ENCODE measurements at regions not wholly inside any gene's neighbourhood (a gene's known extent, or its start where the extent isn't known, plus 50 kb on each side); places are given as distances from the start of the nearest gene placed in this dataset.

DNA sequence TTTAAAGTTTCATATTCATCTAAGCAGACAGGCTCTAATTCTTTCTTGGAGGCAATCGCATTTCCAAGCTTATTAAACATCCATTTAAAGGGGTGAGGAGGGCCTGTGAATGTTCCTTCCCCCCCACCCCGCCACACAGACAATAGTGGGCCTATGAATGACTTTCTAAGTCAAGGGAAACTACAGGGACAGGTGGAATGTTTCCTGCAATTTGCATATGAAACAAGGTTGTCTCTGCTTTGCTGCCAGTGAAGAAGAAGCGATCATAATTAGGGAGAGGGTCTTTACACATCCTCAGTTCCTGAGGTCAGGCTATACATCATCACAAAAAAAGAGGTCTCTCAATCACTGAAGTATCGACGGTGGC, 127.9 kb upstream of the OPCML start:
- 71% methylated on average over 5 of the region's 5 CpGs for WGBS
- Histone ChIP-seq H3K36me3 (no peaks in the 10 kb centered on the region), H3K27me3 (peaks cover 0 to 36% (median 0%) of the 10 kb centered on the region in 4 donors), H3K9me3 (peaks cover 0 to 12% (median 8%) of the 10 kb centered on the region in 4 donors), H3K4me1 (no peaks in the 10 kb centered on the region), H3K27ac (replicated peaks in 1 of 4) (no peak overlapping the region), H3K4me3 (no peak overlapping the region)
- TF ChIP-seq, protein P1, sequence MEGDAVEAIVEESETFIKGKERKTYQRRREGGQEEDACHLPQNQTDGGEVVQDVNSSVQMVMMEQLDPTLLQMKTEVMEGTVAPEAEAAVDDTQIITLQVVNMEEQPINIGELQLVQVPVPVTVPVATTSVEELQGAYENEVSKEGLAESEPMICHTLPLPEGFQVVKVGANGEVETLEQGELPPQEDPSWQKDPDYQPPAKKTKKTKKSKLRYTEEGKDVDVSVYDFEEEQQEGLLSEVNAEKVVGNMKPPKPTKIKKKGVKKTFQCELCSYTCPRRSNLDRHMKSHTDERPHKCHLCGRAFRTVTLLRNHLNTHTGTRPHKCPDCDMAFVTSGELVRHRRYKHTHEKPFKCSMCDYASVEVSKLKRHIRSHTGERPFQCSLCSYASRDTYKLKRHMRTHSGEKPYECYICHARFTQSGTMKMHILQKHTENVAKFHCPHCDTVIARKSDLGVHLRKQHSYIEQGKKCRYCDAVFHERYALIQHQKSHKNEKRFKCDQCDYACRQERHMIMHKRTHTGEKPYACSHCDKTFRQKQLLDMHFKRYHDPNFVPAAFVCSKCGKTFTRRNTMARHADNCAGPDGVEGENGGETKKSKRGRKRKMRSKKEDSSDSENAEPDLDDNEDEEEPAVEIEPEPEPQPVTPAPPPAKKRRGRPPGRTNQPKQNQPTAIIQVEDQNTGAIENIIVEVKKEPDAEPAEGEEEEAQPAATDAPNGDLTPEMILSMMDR (IDR thresholded peaks at IDR 0.05): no peak
- no peak for TF ChIP-seq POLR2AphosphoS5 (IDR thresholded peaks at IDR 0.05)
- intact Hi-C loops (cut with DNase I): no loop called here
- no peak for DNase-seq (ENCODE audit: extremely low spot score)

DNA sequence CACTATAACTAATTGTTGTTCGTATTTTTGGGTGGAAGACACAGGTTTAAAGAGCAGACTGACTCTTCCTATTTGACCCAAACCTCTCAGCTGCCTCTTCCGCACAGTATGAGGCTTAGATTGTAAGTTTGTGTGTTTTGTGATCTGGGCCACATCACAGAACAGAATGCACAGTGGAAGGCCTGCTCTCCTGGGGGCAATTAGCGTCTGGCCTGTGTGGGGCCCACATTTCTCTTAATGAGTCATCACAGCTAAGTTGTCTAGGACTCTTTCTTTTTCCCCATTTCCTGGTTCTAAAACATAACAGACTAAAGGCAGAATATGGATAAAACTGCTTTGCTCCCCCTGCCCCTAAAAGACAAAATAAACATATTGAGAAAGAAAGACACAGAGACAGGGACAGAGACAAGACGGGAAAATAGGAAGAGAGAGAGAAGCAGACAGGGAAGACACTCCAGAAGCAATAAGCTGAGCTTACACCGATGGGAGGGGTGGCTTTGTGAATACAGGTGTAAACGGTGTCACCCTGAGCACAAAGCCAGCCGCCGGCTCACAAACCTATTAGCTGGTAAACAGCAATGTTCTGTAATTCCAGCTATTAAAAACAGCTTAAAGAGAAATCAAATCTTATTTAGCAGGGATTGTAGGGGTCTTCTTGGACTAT, 127.4 kb upstream of the OPCML start:
- no peak for DNase-seq (ENCODE audit: extremely low spot score)
- H3K27me3 ChIP-seq: peaks cover 0 to 42% (median under 1%) of the 10 kb centered on the region in 4 donors
- whole genome bisulfite sequencing: 61% methylated on average over 8 of the region's 8 CpGs
- H3K36me3 ChIP-seq: no peaks in the 10 kb centered on the region
- H3K27ac ChIP-seq (replicated peaks in 1 of 4): no peak overlapping the region
- no peaks in the 10 kb centered on the region for H3K4me1 ChIP-seq
- no peak overlapping the region for H3K4me3 ChIP-seq
- intact Hi-C loops (cut with DNase I): no loop called here
- no peak for TF ChIP-seq POLR2A (IDR thresholded peaks at IDR 0.05; ENCODE audit: low read depth)
- TF ChIP-seq, protein P1 (IDR thresholded peaks at IDR 0.05): no peak
- TF ChIP-seq POLR2AphosphoS5 (IDR thresholded peaks at IDR 0.05): no peak
- no peak for TF ChIP-seq EP300 (IDR thresholded peaks at IDR 0.05)
- H3K9me3 ChIP-seq: peaks cover 0 to 12% (median 8%) of the 10 kb centered on the region in 4 donors

DNA sequence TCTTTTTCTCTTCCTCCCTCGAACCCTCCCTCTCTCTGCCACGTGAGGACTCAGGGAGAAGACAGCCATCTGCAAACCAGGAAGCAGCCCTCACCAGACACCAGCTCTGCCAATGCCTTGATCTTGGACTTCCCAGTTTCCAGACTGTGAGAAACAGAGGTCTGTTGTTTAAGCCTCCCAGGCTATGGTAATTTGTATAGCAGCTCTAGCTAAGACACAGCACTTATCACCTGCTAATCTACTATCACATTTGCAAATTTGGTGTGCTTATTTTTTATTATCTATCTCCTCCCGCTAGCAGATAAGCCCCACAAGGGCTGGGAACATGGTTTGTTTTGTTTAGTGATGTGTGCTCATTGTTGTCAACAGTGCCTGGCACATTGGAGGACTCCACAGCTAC, 124.8 kb upstream of the OPCML start:
- intact Hi-C loops (cut with DNase I): no loop called here
- WGBS: 65% methylated on average over 3 of the region's 3 CpGs
- Histone ChIP-seq H3K9me3 (peaks cover 0 to 12% (median 8%) of the 10 kb centered on the region in 4 donors), H3K27ac (replicated peaks in 1 of 4) (no peak overlapping the region), H3K4me1 (no peaks in the 10 kb centered on the region), H3K27me3 (peaks cover 0 to 49% (median 2%) of the 10 kb centered on the region in 4 donors), H3K4me3 (no peak overlapping the region), H3K36me3 (no peaks in the 10 kb centered on the region)
- no peak for TF ChIP-seq EP300 (IDR thresholded peaks at IDR 0.05)
- TF ChIP-seq POLR2A (IDR thresholded peaks at IDR 0.05; ENCODE audit: low read depth): no peak
- no peak for TF ChIP-seq POLR2AphosphoS5 (IDR thresholded peaks at IDR 0.05)
- TF ChIP-seq, protein P1 (IDR thresholded peaks at IDR 0.05): no peak
- DNase-seq (ENCODE audit: extremely low spot score): no peak

DNA sequence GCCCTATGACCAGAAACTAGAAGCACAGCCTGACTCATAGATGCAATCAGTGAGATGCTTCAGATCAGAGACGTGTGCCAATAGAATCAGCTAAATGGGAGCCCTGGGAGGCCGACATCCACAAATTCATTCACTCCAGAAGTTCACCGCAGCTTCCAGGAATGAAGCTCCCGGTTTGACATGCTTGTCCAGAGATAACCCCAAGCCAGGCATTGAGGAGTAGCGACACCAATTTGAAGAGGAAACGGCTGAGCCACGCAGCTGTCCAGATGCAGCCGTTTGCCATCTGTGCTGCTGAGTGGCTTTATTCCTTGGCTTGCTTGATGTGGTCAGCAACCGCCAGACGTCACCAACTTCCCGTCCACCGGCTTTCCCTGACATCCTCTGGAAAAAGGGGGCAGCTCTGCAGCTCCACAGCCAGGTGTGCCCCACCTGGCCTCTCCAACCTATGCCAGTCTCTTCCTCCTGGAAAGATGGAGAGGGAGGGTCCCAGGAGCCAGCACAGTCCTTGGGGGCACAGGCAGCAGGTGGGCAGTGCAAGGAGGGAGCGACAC, 123.9 kb upstream of the OPCML start:
- H3K4me3 ChIP-seq: no peak overlapping the region
- H3K9me3 ChIP-seq: peaks cover 0 to 12% (median 8%) of the 10 kb centered on the region in 4 donors
- H3K27me3 ChIP-seq: peaks cover 0 to 49% (median 2%) of the 10 kb centered on the region in 4 donors
- DNase-seq (ENCODE audit: extremely low spot score): no peak
- no peaks in the 10 kb centered on the region for H3K36me3 ChIP-seq
- H3K4me1 ChIP-seq: no peaks in the 10 kb centered on the region
- intact Hi-C loops (cut with DNase I): no loop called here
- 73% methylated on average over 11 of the region's 13 CpGs for whole genome bisulfite sequencing
- TF ChIP-seq EP300 (IDR thresholded peaks at IDR 0.05): no peak
- TF ChIP-seq, protein P1 (IDR thresholded peaks at IDR 0.05): no peak
- no peak for TF ChIP-seq POLR2AphosphoS5 (IDR thresholded peaks at IDR 0.05)
- no peak for TF ChIP-seq POLR2A (IDR thresholded peaks at IDR 0.05; ENCODE audit: low read depth)
- no peak overlapping the region for H3K27ac ChIP-seq (replicated peaks in 1 of 4)

All from esophagus muscularis mucosa (tissue), 4 donors.